Tibial artery (tissue), 4 donors: ENCODE measurements at regions not wholly inside any gene's neighbourhood (a gene's known extent, or its start where the extent isn't known, plus 50 kb on each side); places are given as distances from the start of the nearest gene placed in this dataset.

Experiments used
- DNase-seq, 2 donors: peaks; one replicate each; pipeline ENCODE4 v3.0.0-alpha.2; 2019
- H3K27ac ChIP-seq, 2 donors: fragments of 200-600 bp; sonication (generic) in 1 of 2; 1 replicate in 1 of 2; 2 replicates in 1 of 2; pipeline ENCODE4 v1.5.1; 2018 to 2019; ENCODE audit warnings: mild to moderate bottlenecking in 1 of 2
- H3K27me3 ChIP-seq, 2 donors: fragments of 200-600 bp; sonication (generic) in 1 of 2; one replicate each; pipeline versions ENCODE4 v1.5.1 to v1.6.0; 2016 to 2019
- H3K36me3 ChIP-seq, 3 donors: fragments of 200-600 bp; sonication (generic) in 2 of 3; one replicate each; pipeline ENCODE4 v1.5.1; 2016 to 2019; ENCODE audit warnings: mild to moderate bottlenecking in 2 of 3
- H3K4me1 ChIP-seq, 4 donors: fragments of 200-600 bp; sonication (generic) in 2 of 4; 1 replicate in 3 of 4; 2 replicates in 1 of 4; pipeline ENCODE4 v1.5.1; 2016 to 2019
- H3K4me3 ChIP-seq, 2 donors: fragments of 200-600 bp; sonication (generic) in 1 of 2; 1 replicate in 1 of 2; 2 replicates in 1 of 2; pipeline ENCODE4 v1.5.1; 2018 to 2019; ENCODE audit warnings: mild to moderate bottlenecking in 2 of 2
- H3K9me3 ChIP-seq, 3 donors: fragments of 200-600 bp; sonication (generic) in 1 of 3; one replicate each; pipeline ENCODE4 v1.5.1; 2016 to 2019
- intact Hi-C: fragments of 100-400 bp; cut with DNase I; formaldehyde crosslinking; loops from one replicate; pipeline ENCODE4 v1.15.0; 2023; ENCODE audit warnings: low total_unique reads
- TF ChIP-seq, protein P1 (sequence below), 2 experiments: fragments of 200-600 bp in 1 of 2; fragments of 450-650 bp in 1 of 2; IDR thresholded peaks; one replicate each; pipeline ENCODE4 v1.5.1; 2017 to 2019; ENCODE audit warnings: antibody characterized with exemption in 2 of 2, mild to moderate bottlenecking in 1 of 2, moderate library complexity in 1 of 2

DNA sequence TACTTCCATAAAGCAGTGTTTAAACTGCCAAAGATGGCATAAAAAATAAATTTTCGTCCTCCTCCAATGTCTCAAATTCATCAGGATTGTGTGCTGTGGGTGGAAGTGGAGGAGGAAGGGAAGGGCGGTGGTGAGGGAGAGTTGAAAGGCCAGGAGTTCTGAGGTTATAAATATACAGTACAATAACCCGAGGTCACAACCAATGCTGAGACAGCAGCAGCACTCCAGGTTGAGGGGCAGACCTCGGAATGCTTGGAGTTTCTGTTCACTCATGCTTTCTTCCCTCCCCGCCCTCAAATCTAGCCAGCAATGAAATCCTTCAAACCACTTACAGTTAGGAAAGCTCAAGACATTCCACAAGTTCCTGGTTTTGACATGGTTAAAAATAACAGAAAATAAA is 134.0 kb upstream of the SMAD1 start:
- no peak for DNase-seq
- intact Hi-C loops, result no loop called here

DNA sequence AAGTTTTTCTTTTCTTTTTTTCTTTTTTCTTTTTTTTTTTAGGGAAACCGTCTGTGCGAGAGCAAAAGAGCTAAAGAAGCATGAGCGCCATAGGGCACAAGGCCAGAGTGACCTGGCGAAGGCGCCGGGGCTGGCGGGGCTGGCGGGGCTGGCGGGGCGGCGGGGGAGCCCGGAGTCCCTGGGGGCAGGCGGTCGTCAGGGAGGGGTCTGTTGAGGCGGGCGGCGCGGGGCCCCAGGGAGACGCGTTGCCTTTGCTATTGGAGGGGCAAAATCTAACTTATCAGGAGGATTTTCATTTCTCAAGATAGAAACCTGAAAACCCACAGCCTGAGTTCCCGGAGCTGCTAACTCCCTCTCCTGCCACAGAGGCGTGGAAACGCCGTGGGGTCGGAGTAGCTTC is 135.6 kb upstream of the SMAD1 start:
- H3K4me1 ChIP-seq, result no peaks in the 10 kb centered on the region
- H3K4me3 ChIP-seq, result no peak overlapping the region
- no peak overlapping the region for H3K27ac ChIP-seq
- H3K27me3 ChIP-seq, result no peaks in the 10 kb centered on the region
- H3K36me3 ChIP-seq, result no peaks in the 10 kb centered on the region
- DNase-seq, result no peak
- no peaks in the 10 kb centered on the region for H3K9me3 ChIP-seq
- intact Hi-C loops, result no loop called here
- TF ChIP-seq, protein P1, sequence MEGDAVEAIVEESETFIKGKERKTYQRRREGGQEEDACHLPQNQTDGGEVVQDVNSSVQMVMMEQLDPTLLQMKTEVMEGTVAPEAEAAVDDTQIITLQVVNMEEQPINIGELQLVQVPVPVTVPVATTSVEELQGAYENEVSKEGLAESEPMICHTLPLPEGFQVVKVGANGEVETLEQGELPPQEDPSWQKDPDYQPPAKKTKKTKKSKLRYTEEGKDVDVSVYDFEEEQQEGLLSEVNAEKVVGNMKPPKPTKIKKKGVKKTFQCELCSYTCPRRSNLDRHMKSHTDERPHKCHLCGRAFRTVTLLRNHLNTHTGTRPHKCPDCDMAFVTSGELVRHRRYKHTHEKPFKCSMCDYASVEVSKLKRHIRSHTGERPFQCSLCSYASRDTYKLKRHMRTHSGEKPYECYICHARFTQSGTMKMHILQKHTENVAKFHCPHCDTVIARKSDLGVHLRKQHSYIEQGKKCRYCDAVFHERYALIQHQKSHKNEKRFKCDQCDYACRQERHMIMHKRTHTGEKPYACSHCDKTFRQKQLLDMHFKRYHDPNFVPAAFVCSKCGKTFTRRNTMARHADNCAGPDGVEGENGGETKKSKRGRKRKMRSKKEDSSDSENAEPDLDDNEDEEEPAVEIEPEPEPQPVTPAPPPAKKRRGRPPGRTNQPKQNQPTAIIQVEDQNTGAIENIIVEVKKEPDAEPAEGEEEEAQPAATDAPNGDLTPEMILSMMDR (IDR thresholded peaks at IDR 0.05), result no peak

More for the DNA sequence above, 134.0 kb upstream of the SMAD1 start:
- no peaks in the 10 kb centered on the region for H3K27me3 ChIP-seq
- no peaks in the 10 kb centered on the region for H3K4me1 ChIP-seq
- H3K4me3 ChIP-seq, result no peak overlapping the region
- H3K27ac ChIP-seq, result no peak overlapping the region
- H3K9me3 ChIP-seq, result no peaks in the 10 kb centered on the region
- TF ChIP-seq, protein P1 (IDR thresholded peaks at IDR 0.05), result no peak
- no peaks in the 10 kb centered on the region for H3K36me3 ChIP-seq

DNA sequence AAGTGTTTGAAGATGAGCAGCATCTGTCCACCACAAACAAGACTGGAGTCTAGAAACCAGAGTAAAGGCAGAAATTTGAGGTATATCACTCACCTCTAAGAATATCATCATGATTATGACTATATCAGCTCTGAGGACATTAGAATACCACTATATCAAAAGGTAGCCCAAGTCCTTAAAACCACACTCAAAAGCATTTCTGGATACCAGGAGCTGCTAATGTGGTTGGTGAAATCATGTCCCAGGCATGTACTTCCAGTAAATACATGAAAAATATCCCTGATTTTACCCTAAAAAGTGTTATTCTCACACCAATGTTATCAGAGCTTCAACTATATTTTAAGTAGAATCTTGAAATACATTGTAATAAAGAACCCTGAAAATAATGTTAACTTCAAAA is 136.3 kb upstream of the SMAD1 start:
- Histone ChIP-seq H3K4me3 (no peak overlapping the region), H3K9me3 (no peaks in the 10 kb centered on the region), H3K27ac (no peak overlapping the region), H3K4me1 (no peaks in the 10 kb centered on the region), H3K27me3 (no peaks in the 10 kb centered on the region), H3K36me3 (no peaks in the 10 kb centered on the region)
- TF ChIP-seq, protein P1 (IDR thresholded peaks at IDR 0.05), result no peak
- intact Hi-C loops, result no loop called here
- DNase-seq, result no peak

DNA sequence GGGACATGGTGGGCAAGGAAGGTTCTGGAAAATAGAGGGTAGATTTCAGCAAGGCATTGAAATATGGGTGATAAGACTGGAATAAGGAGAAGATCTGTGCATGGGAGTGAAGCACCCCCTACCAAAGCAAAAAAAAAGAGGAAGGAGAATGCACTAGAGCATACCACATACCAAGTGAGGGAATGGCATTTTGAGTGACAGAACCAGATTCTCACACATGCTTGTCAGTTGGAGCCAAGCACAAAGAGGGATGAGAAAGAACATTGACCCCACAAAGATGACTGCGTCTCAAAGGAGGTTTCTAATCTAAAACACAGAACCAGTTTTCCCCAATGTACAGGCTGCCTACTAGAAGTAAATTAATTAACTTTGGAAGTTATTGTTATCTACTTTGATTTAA is 140.3 kb upstream of the SMAD1 start:
- DNase-seq, result no peak
- TF ChIP-seq, protein P1 (IDR thresholded peaks at IDR 0.05), result no peak
- no peaks in the 10 kb centered on the region for H3K9me3 ChIP-seq
- H3K27me3 ChIP-seq, result no peaks in the 10 kb centered on the region
- intact Hi-C loops, result no loop called here
- no peak overlapping the region for H3K4me3 ChIP-seq
- H3K27ac ChIP-seq, result no peak overlapping the region
- H3K4me1 ChIP-seq, result no peaks in the 10 kb centered on the region
- no peaks in the 10 kb centered on the region for H3K36me3 ChIP-seq

DNA sequence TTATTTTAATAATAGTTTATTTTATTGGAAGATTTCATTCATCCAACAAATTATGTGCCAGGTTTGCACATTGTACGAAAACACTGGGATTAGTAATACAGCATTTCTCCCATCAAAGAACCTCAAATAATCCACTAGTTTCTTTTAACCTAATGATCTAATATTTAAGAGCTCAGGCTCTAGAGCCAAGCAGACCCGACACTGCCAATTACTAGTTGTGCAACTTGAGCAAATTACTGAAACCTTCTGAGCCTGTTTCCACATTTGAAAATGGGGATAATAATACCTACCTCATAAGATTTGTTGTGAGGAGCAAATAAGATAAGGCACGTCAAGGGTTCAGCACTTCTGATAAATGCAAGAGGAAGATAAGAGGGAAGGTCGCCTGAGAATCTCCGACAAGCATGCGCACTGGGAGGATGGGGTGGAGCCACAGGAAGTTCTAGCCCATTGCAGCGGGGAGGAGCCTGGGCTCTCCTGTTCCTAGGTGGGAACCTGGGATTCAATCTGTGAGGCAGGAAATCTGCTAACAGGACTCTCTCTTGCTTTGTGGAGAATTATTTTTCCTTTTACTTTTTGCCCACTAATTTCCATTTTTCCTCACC is 141.5 kb upstream of the SMAD1 start:
- Histone ChIP-seq H3K27ac (no peak overlapping the region), H3K4me3 (no peak overlapping the region), H3K9me3 (no peaks in the 10 kb centered on the region), H3K4me1 (no peaks in the 10 kb centered on the region), H3K27me3 (no peaks in the 10 kb centered on the region), H3K36me3 (no peaks in the 10 kb centered on the region)
- TF ChIP-seq, protein P1 (IDR thresholded peaks at IDR 0.05), result no peak
- intact Hi-C loops, result no loop called here
- no peak for DNase-seq
